ENCODE measurements at regions not wholly inside any gene's neighbourhood (a gene's known extent, or its start where the extent isn't known, plus 50 kb on each side); places are given as distances from the start of the nearest gene placed in this dataset.

DNA sequence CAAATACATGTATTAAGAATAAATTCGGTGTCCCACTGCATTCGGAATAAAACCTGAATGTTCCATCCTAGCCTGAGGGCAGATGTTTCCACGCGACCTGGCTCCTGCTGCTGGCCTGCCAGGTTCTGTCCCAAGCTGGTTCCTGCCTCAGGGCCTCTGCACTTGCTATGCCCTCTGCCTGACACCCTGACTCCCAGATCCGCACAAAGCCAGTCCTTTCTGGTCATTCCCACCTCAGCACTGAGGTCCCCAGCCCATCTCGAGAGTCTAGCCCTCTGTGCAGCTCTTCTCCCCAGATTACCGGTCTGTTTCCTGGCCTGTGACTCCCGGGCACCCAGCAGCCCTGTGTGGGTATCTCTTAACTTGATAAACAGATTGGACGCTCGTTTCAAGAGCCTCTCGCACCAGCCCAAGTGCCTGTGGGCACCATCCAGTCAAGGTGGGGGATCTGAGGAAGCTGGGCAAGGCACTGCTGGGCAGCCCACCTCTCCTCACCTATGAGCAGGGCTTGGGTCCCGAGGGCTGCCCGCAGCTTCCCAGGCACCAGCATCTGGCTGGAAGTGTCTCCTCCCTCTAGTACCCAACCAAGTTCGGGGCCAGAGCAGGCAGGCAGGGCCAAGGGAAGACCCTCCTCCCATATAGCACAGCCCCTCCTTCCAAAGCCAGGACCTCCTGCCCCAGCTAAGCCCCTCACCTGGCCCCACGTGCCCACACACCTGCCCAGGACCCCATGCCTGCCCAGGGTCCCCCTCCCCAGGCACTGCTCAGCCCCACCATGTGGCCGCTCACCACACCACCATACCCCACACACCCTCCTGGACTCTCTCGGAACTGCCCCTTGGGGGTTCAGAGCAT is 132.2 kb downstream of the NCOR2 start:
- Histone ChIP-seq H3K27ac (no peak overlapping the region), H3K4me1 (peaks cover 49 to 70% (median 63%) of the 10 kb centered on the region in 10 experiments), H3K9ac (peak overlapping the region in 3 of 11 experiments; percentile 9 to 18 (median 11); a peak in 1 of 22 replicates), H3K4me3 (no peak overlapping the region), H3K27me3 (no peaks in the 10 kb centered on the region), H3K4me2 (peak overlapping the region in 7 of 11 experiments; percentile 3 to 58 (median 50); a peak in 10 of 22 replicates), H4K20me1 (peaks cover 49 to 99% (median 84%) of the 10 kb centered on the region in 11 experiments), H3K9me3 (replicated peaks in 1 of 11) (no peaks in the 10 kb centered on the region), H3K36me3 (peaks cover 10 to 65% (median 25%) of the 10 kb centered on the region in 11 experiments; a peak in 20 of 22 replicates)
- no peak for TF ChIP-seq Cebpa-rat (IDR thresholded peaks at IDR 0.05)

DNA sequence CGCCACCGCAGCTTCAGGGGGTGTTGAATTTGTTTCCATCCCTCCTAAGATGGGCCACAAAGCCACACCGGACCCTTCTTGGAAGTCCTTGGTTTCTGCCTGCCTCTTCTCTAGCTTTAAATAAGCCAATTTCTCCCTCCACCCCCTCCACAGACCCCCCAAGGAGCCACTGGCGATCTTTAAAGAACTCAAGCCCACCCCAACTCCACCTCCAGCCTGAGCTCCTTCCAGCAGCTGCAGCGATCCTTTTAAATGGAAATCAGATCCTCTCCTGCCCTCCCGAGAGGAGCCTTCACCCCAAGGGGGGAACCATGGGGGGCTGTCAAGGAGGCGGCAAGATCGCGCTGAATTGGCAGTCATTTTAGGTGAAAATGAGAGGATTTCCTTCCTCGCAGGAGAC is 133.1 kb downstream of the NCOR2 start:
- Histone ChIP-seq H3K27me3 (no peaks in the 10 kb centered on the region), H3K9me3 (replicated peaks in 1 of 11) (no peaks in the 10 kb centered on the region), H4K20me1 (peaks cover 55 to 99% (median 86%) of the 10 kb centered on the region in 11 experiments), H3K4me3 (no peak overlapping the region), H3K36me3 (peaks cover 18 to 69% (median 33%) of the 10 kb centered on the region in 11 experiments; a peak in 20 of 22 replicates), H3K4me1 (peaks cover 51 to 70% (median 64%) of the 10 kb centered on the region in 10 experiments), H3K27ac (peak overlapping the region in 1 of 11 experiments; percentile 21; a peak in 1 of 22 replicates), H3K4me2 (peak overlapping the region in 10 of 11 experiments; percentile 3 to 58 (median 44); a peak in 15 of 22 replicates), H3K9ac (peak overlapping the region in 6 of 11 experiments; percentile 5 to 44 (median 8); a peak in 1 of 22 replicates)
- TF ChIP-seq Cebpa-rat (IDR thresholded peaks at IDR 0.05) = no peak

DNA sequence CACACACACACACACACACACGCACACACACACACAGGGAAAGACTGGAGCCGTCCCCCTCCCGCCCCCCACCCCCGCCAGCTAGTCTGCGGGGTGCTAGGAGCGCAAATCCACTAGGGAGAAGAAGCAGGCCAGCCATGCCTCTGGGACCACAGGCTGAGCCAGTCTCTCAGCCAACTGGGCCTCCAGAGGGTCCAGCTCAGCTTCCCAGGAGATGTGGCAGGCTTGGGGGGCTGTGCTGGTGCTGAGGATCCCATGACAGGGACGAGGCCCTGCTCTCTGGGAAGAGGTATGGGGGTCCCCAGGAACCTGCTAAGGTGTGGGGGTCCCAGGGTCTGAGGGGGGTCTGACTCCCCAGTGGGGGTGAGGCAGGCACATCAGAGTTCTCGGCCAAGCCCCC is 133.5 kb downstream of the NCOR2 start:
- Histone ChIP-seq H3K9ac (peak overlapping the region in 4 of 11 experiments; percentile 5 to 44 (median 16); a peak in 2 of 22 replicates), H3K36me3 (peaks cover 18 to 71% (median 38%) of the 10 kb centered on the region in 11 experiments; a peak in 20 of 22 replicates), H3K9me3 (replicated peaks in 1 of 11) (no peaks in the 10 kb centered on the region), H3K4me2 (peak overlapping the region in 10 of 11 experiments; percentile 3 to 58 (median 44); a peak in 16 of 22 replicates), H3K27me3 (no peaks in the 10 kb centered on the region), H3K4me1 (peaks cover 52 to 70% (median 64%) of the 10 kb centered on the region in 10 experiments), H3K4me3 (no peak overlapping the region), H4K20me1 (peaks cover 59 to 99% (median 86%) of the 10 kb centered on the region in 11 experiments), H3K27ac (no peak overlapping the region; a peak in 1 of 22 replicates)
- no peak for TF ChIP-seq Cebpa-rat (IDR thresholded peaks at IDR 0.05)

DNA sequence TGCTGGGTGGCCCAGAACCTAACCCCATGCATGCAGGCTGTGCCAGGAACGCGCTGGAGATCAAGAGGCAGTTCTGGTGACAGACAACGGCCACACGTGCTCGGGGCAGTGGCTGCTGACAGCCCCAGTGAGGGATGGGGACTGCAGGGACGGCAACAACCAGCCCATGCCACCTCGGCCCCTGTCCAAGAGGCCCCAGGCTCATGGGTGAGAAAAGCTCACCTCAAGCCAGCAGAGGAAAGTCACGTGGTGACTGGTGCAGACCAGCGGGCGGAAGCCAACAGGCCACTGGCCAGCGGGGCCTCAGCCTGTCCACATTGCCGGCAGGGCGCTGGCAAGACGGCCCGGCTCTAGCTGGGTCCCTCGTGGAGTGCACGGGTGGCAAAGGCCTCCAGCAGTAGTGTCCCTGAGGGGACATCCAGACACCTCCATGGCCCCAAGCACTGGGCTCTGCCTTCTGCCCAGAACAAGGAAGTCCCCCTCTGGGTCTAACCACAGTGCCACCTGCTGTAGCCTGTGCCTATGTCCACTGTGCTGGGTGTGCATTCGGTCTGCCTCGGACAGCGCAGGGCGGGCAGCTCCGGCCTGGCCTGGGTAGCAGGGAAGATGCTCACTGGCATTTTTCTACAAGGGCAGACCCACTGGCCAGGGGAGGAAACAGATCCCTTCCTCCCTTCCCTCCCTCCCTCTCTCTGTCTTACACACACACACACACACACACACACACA is 134.1 kb downstream of the NCOR2 start:
- H3K4me3 ChIP-seq = no peak overlapping the region
- peaks cover 18 to 69% (median 39%) of the 10 kb centered on the region in 11 experiments; a peak in 20 of 22 replicates for H3K36me3 ChIP-seq
- H3K4me1 ChIP-seq = peaks cover 55 to 73% (median 66%) of the 10 kb centered on the region in 10 experiments
- H4K20me1 ChIP-seq = peaks cover 58 to 99% (median 83%) of the 10 kb centered on the region in 11 experiments
- peak overlapping the region in 3 of 11 experiments; percentile 15 to 19 (median 15); a peak in 2 of 22 replicates for H3K27ac ChIP-seq
- H3K9ac ChIP-seq = peak overlapping the region in 1 of 11 experiments; percentile 21; a peak in 1 of 22 replicates
- no peaks in the 10 kb centered on the region for H3K9me3 ChIP-seq (replicated peaks in 1 of 11)
- no peak for TF ChIP-seq Cebpa-rat (IDR thresholded peaks at IDR 0.05)
- no peaks in the 10 kb centered on the region for H3K27me3 ChIP-seq
- H3K4me2 ChIP-seq = peak overlapping the region in 9 of 11 experiments; percentile 5 to 65 (median 47); a peak in 16 of 22 replicates

DNA sequence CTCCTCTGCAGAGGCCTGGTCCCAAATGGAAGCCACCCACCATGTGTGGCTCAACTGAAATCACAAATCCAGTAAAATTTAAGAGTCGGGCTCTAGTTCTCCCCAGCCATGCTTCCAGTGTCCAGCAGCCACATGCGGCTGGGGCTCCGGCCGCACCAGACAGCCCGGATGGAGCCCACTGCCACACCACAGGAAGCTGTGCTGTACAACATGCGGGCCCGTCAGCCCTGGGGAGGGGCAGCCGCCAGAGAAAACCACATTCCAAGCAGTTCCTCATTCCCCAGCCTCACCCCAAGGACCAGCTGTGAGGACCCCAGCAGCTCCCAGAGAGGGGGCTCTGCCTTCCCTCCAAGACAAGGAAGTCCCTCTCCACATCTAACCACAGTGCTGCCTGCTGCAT is 135.0 kb downstream of the NCOR2 start:
- no peak for TF ChIP-seq Cebpa-rat (IDR thresholded peaks at IDR 0.05)
- Histone ChIP-seq H3K9me3 (replicated peaks in 1 of 11) (no peaks in the 10 kb centered on the region), H3K36me3 (peaks cover 18 to 70% (median 41%) of the 10 kb centered on the region in 11 experiments; a peak in 20 of 22 replicates), H4K20me1 (peaks cover 56 to 99% (median 83%) of the 10 kb centered on the region in 11 experiments), H3K4me2 (peak overlapping the region in 9 of 11 experiments; percentile 26 to 91 (median 65); a peak in 16 of 22 replicates), H3K4me3 (no peak overlapping the region), H3K27me3 (no peaks in the 10 kb centered on the region), H3K4me1 (peaks cover 64 to 83% (median 72%) of the 10 kb centered on the region in 10 experiments), H3K9ac (peak overlapping the region in 5 of 11 experiments; percentile 3 to 51 (median 37); a peak in 7 of 22 replicates), H3K27ac (peak overlapping the region in 7 of 11 experiments; percentile 3 to 56 (median 47); a peak in 11 of 22 replicates)

DNA sequence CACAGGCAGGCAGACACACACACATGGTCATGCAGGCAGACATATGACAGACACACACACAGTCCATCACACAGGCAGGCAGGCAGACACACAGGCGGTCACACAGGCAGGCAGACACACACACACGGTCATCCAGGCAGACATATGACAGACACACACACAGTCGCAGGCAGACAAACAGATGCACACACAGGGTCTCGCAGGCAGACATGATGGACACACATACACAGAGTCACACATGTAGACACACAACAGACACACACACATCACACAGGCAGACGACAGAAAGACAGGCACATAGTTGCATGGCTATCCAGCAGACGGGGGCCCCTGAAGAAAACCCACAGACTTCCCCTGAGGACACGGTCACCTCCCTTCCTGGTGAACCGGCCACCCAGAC is 135.4 kb downstream of the NCOR2 start:
- Histone ChIP-seq H3K4me3 (no peak overlapping the region), H3K27ac (peak overlapping the region in 7 of 11 experiments; percentile 3 to 56 (median 47); a peak in 13 of 22 replicates), H3K9me3 (replicated peaks in 1 of 11) (no peaks in the 10 kb centered on the region), H3K9ac (peak overlapping the region in 6 of 11 experiments; percentile 3 to 51 (median 28); a peak in 8 of 22 replicates), H3K36me3 (peaks cover 20 to 70% (median 40%) of the 10 kb centered on the region in 11 experiments; a peak in 20 of 22 replicates), H3K4me2 (peak overlapping the region in 9 of 11 experiments; percentile 26 to 91 (median 65); a peak in 16 of 22 replicates), H4K20me1 (peaks cover 56 to 99% (median 87%) of the 10 kb centered on the region in 11 experiments), H3K4me1 (peaks cover 64 to 87% (median 74%) of the 10 kb centered on the region in 10 experiments), H3K27me3 (no peaks in the 10 kb centered on the region)
- no peak for TF ChIP-seq Cebpa-rat (IDR thresholded peaks at IDR 0.05)

DNA sequence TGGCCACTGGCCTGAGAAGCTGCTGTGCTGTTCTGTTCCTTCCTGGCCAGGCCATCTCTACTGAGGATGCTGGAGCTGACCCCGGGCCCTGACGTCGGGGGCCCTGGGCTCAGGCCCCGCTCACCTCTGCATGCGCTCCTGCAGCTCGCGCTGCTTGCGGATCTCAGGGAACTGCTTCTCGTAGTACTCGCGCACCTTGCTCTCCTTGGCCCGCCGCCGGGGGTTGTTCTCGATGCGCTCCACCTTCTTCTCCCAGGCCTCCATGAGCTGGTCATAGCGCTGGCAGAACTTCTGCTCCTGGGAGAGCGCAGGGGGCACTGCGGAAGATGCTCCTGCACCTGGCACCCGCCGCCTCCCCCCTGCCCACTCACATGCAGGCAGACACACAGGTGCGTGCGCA is 135.6 kb downstream of the RFLNA start:
- no peaks in the 10 kb centered on the region for H3K27me3 ChIP-seq
- H3K4me3 ChIP-seq = no peak overlapping the region
- H3K9me3 ChIP-seq (replicated peaks in 1 of 11) = no peaks in the 10 kb centered on the region
- peaks cover 34 to 71% (median 45%) of the 10 kb centered on the region in 11 experiments for H3K36me3 ChIP-seq
- peaks cover 57 to 89% (median 70%) of the 10 kb centered on the region in 10 experiments for H3K4me1 ChIP-seq
- H3K4me2 ChIP-seq = peak overlapping the region in 5 of 11 experiments; percentile 12 to 91 (median 74); a peak in 5 of 22 replicates
- H3K27ac ChIP-seq = no peak overlapping the region
- H4K20me1 ChIP-seq = peaks cover 47 to 99% (median 77%) of the 10 kb centered on the region in 11 experiments
- no peak for TF ChIP-seq Cebpa-rat (IDR thresholded peaks at IDR 0.05)
- 0 out of 22 replicates have a peak overlapping the region, but pooled peaks of 1 of the 11 experiments have one; percentile 17 for H3K9ac ChIP-seq

DNA sequence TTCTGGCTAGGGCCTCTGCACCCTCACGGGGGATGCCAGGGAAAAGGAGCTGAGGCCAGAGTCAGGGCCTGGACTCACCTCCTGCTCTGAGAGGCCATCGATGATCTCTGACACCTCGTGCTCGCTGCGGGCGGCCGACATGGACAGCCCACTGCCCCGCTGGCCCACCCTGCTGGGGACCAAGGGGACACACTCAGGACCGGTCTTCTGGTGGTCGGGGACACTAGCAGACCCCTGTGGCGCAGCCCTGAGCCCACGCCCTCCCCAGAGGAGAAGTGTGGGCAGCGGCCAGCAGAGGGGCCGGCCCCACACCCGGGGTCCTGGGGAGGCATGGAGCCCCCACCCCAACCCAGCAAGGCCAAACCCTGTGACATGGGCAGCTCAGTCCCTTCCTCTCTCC is 134.6 kb downstream of the RFLNA start:
- Histone ChIP-seq H3K4me1 (peaks cover 47 to 79% (median 61%) of the 10 kb centered on the region in 10 experiments), H3K4me2 (peak overlapping the region; percentile 57 to 81 (median 76)), H3K36me3 (peaks cover 38 to 71% (median 52%) of the 10 kb centered on the region in 11 experiments), H4K20me1 (peaks cover 37 to 99% (median 67%) of the 10 kb centered on the region in 11 experiments; a peak in 21 of 22 replicates), H3K27me3 (no peaks in the 10 kb centered on the region), H3K9ac (peak overlapping the region in 9 of 11 experiments; percentile 16 to 51 (median 35); a peak in 8 of 22 replicates), H3K27ac (peak overlapping the region in 2 of 11 experiments; percentile 52 to 60; a peak in 2 of 22 replicates), H3K9me3 (replicated peaks in 1 of 11) (no peaks in the 10 kb centered on the region), H3K4me3 (no peak overlapping the region)
- no peak for TF ChIP-seq Cebpa-rat (IDR thresholded peaks at IDR 0.05)
